GM12872 (cell line): ENCODE measurements at regions not wholly inside any gene's neighbourhood (a gene's known extent, or its start where the extent isn't known, plus 50 kb on each side); places are given as distances from the start of the nearest gene placed in this dataset.

Experiments
- TF ChIP-seq, protein P1 (sequence below): IDR thresholded peaks from 3 replicates; pipeline ENCODE4 v1.5.1; 2011; ENCODE audit warnings: low read depth, mild to moderate bottlenecking, low read length, moderate library complexity; ENCODE audit not compliant: insufficient read depth

DNA sequence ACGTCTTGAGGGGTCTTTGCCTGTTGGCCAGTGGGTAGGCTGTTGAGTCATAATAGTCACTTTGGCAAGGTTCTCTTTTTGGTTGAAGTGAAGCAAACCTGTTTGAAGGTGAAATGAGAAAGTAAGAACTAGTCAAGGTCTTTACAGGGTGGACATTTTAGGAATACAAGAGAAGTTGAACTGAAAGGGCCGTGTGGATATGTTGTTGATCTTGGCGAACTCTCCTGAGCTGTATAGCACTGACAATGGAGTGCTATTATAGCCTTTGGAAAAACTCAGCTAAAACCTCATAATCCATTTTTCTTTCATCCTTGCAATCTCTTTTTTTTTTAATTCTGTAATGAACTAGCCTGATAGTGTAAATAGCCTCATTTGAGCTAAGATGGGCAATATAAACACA is 248.1 kb downstream of the MEIS1 start:
- TF ChIP-seq, protein P1, sequence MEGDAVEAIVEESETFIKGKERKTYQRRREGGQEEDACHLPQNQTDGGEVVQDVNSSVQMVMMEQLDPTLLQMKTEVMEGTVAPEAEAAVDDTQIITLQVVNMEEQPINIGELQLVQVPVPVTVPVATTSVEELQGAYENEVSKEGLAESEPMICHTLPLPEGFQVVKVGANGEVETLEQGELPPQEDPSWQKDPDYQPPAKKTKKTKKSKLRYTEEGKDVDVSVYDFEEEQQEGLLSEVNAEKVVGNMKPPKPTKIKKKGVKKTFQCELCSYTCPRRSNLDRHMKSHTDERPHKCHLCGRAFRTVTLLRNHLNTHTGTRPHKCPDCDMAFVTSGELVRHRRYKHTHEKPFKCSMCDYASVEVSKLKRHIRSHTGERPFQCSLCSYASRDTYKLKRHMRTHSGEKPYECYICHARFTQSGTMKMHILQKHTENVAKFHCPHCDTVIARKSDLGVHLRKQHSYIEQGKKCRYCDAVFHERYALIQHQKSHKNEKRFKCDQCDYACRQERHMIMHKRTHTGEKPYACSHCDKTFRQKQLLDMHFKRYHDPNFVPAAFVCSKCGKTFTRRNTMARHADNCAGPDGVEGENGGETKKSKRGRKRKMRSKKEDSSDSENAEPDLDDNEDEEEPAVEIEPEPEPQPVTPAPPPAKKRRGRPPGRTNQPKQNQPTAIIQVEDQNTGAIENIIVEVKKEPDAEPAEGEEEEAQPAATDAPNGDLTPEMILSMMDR, result no peak

GRCh38 chr2:66683599-66683998 is 248.7 kb downstream of the MEIS1 start:
- TF ChIP-seq, protein P1, result no peak

DNA sequence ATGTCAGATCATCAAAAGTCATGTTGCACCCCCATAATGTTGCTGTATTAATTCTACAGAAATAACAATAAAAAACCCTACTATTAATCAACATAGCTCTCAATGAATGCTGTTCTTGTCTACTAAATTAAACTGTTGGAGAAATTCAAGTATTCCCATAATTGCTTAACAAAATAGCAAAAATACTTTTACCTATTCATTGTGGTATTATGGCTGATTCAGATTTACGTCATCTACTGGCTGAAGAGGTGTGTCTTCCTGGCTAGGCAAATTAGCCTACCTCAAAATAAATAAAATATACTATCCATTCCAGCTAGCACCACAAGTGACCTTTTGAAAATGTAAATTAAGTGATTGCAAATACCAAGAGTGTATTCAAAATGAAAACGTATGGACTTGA is 249.4 kb downstream of the MEIS1 start:
- TF ChIP-seq, protein P1, result no peak

- TF ChIP-seq, protein P1, result no peak
These were observed 251.8 kb downstream of the MEIS1 start for GRCh38 chr2:66686755-66687154.

DNA sequence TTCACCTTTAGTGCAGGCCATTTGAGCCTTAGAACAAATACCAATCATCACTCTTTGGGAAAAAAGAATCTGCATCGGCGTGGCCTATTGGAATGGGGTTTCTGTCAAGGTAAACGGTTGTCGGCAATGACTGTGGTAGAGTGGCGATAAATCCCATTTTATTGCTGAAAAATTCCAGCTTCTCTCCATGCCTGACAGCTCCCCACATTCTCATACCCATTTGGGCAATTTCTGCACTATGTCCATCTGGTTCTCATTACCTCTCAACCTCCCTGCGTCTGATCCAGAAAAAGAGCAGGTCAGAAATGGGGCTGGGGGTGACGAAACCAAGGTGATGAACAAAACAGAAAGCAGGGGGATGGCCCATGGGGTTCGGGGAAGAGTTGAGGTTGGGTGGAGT is 254.0 kb downstream of the MEIS1 start:
- TF ChIP-seq, protein P1, result no peak

DNA sequence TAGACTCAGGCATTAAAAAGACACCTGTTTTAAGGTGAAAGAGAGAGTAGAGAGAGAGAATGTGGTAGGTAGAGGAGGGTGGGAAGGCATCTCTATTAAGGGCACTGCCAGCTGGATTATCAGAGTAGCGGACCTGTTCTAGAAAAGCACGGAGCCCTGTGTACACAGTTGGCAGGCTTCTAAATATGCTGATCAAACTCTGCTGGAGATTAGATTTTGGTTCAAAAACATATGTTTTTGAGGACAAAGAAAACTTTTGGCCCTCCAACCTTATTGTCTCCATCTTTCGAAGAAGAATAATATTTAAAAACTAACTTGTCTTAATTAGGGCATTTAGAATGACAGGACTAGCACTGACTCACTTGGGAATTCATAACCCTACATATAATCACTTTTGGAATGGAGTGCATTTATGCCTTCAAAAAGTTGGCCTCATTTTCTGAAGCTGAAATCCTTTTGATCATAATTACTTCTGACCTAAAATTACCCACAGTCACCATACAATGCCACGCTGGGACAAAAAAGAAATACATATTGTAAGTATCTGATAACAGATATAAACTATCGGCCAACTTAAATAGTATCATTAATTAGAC is 254.6 kb downstream of the MEIS1 start:
- TF ChIP-seq, protein P1, result no peak

DNA sequence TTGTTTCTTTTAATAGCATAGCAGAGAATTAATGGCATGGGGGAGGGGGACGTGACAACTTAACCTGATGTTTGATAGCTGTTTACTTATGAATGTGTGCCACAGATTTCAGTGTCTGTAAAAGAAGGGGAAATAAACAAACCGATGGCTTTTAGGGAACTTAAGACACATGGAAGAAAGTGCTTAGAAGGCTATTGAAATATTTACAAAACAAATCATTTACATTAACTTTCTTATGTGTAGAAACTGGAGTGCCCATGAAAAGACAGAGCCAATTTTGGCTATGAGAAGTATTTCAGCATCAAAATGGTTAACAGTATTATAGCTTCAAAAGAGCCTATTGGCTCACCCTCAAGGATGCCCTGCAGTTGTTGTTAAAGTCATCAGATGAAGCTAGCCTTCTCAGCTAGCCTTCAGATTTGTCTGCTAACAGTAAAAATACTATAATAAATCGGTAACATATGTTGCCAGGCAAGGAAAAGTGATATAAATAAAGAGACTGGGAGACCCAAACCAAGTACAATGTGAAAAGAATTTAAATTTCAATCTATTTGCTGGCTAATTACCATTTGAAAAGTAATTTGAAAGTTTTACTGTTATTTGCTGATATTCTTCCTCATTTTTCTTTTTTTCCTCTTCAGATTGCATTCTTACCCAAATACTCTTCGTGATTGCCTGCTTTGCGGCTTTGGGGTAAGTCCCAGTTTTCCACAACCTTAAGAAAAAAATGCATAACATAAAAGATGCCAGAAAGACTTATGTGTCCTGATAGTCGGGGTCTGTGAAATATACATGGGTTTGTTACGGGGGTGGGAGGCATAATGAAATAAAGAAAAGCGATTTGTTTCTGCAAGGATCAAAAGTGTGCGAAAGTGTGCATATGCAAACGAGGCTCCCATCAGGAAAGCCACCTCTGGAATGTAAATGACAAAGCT is 256.4 kb downstream of the MEIS1 start:
- TF ChIP-seq, protein P1, result no peak
